Brain microvascular endothelial cell (primary cell): ENCODE measurements at regions not wholly inside any gene's neighbourhood (a gene's known extent, or its start where the extent isn't known, plus 50 kb on each side); places are given as distances from the start of the nearest gene placed in this dataset.
"Not testable (repeated sequence)": the region's sequence is repeated elsewhere in the genome, so short reads cannot be mapped to it uniquely, and the experiment has no call there.

Experiments
- DNase-seq: peaks from one replicate; pipeline ENCODE4 v3.0.0-alpha.2; 2020
- H3K27ac ChIP-seq: fragments of 250-450 bp; sonication (Bioruptor Pico); 2 replicates; pipeline ENCODE4 v1.5.1; 2020; ENCODE audit warnings: mild to moderate bottlenecking, moderate library complexity
- H3K27me3 ChIP-seq: fragments of 250-450 bp; sonication (Bioruptor Pico); replicated peaks from 2 replicates; pipeline ENCODE4 v1.5.1; 2020; ENCODE audit warnings: mild to moderate bottlenecking
- H3K36me3 ChIP-seq: fragments of 250-450 bp; sonication (Bioruptor Pico); replicated peaks from 2 replicates; pipeline ENCODE4 v1.5.1; 2020; ENCODE audit warnings: mild to moderate bottlenecking
- H3K4me3 ChIP-seq: 2 replicates; pipeline ENCODE4 v1.5.1; 2011; ENCODE audit warnings: low read depth, mild to moderate bottlenecking, control low read depth, low read length, moderate library complexity
- in situ Hi-C: cut with HindIII; loops from 2 replicates; pipeline ENCODE4 v1.10.0; 2017; ENCODE audit warnings: low sequenced_read_pairs, low pct_ligation_motif_present
- TF ChIP-seq, protein P1 (sequence below): IDR thresholded peaks from 2 replicates; pipeline ENCODE4 v1.5.1; 2011; ENCODE audit warnings: low read depth, mild to moderate bottlenecking, moderate library complexity, low read length, control low read depth, inconsistent platforms; ENCODE audit errors: missing control alignments

GRCh38 chr13:87333599-87333998, 337.6 kb upstream of the SLITRK5 start:
- TF ChIP-seq, protein P1, sequence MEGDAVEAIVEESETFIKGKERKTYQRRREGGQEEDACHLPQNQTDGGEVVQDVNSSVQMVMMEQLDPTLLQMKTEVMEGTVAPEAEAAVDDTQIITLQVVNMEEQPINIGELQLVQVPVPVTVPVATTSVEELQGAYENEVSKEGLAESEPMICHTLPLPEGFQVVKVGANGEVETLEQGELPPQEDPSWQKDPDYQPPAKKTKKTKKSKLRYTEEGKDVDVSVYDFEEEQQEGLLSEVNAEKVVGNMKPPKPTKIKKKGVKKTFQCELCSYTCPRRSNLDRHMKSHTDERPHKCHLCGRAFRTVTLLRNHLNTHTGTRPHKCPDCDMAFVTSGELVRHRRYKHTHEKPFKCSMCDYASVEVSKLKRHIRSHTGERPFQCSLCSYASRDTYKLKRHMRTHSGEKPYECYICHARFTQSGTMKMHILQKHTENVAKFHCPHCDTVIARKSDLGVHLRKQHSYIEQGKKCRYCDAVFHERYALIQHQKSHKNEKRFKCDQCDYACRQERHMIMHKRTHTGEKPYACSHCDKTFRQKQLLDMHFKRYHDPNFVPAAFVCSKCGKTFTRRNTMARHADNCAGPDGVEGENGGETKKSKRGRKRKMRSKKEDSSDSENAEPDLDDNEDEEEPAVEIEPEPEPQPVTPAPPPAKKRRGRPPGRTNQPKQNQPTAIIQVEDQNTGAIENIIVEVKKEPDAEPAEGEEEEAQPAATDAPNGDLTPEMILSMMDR = no peak

DNA sequence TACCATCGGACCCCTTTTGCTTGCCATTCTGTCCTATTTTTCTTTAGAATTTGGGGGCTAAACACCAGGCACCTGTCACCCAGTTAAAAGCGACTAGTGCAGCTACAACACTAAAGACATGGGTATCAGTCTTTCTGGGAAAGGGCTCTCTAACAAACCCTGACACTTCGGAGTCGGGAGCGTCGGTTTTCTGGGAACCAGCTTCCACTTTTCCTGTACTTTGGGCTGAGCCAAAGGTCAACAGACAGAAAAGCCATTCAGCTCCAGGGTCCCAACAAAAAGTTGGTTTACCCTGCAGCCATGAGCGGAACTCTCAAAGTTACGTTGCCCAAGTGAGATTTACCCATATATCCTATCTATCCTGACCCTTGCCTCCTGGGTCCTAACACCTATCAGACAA, 337.0 kb upstream of the SLITRK5 start:
- Histone ChIP-seq H3K36me3 (no peaks in the 10 kb centered on the region), H3K27me3 (no peaks in the 10 kb centered on the region), H3K4me3 (no peak overlapping the region), H3K27ac (no peak overlapping the region)
- DNase-seq = no peak
- in situ Hi-C loops = no loop called here
- TF ChIP-seq, protein P1 = no peak

More at GRCh38 chr13:87333599-87333998, 337.6 kb upstream of the SLITRK5 start:
- Histone ChIP-seq H3K27ac (no peak overlapping the region), H3K27me3 (no peaks in the 10 kb centered on the region), H3K4me3 (no peak overlapping the region), H3K36me3 (no peaks in the 10 kb centered on the region)
- in situ Hi-C loops = no loop called here
- no peak for DNase-seq

GRCh38 chr13:87336346-87336889, 334.8 kb upstream of the SLITRK5 start:
- H3K36me3 ChIP-seq, in situ Hi-C loops, H3K27ac ChIP-seq, H3K4me3 ChIP-seq, DNase-seq, H3K27me3 ChIP-seq: not testable (repeated sequence)

GRCh38 chr13:87344176-87344575, 327.0 kb upstream of the SLITRK5 start:
- no peak overlapping the region for H3K27ac ChIP-seq
- H3K4me3 ChIP-seq = no peak overlapping the region
- in situ Hi-C loops = no loop called here
- H3K27me3 ChIP-seq = no peaks in the 10 kb centered on the region
- H3K36me3 ChIP-seq = no peaks in the 10 kb centered on the region
- DNase-seq = no peak
- TF ChIP-seq, protein P1 = no peak

DNA sequence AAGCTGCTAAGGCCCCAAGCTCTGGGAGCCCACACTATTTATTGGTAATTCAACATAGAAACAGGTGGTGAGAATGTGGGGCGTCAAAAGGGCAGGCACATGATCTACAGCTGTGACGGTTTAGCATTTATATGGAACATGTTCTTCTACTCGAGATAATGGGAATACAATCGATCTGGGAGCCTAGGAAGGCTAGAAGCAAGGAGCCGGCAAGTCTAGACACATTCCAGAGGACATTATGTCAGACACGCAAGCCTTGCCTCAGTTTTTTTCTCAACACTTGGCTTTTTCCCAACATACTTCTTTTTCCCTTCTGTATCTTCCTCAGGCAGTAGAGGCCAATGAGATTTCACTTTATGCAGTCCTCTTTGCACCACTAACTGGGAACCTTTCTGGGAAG, 315.7 kb upstream of the SLITRK5 start:
- TF ChIP-seq, protein P1 = no peak
- no peak overlapping the region for H3K4me3 ChIP-seq
- no peak for DNase-seq
- H3K36me3 ChIP-seq = no peaks in the 10 kb centered on the region
- no peak overlapping the region for H3K27ac ChIP-seq
- no peaks in the 10 kb centered on the region for H3K27me3 ChIP-seq
- in situ Hi-C loops = no loop called here

DNA sequence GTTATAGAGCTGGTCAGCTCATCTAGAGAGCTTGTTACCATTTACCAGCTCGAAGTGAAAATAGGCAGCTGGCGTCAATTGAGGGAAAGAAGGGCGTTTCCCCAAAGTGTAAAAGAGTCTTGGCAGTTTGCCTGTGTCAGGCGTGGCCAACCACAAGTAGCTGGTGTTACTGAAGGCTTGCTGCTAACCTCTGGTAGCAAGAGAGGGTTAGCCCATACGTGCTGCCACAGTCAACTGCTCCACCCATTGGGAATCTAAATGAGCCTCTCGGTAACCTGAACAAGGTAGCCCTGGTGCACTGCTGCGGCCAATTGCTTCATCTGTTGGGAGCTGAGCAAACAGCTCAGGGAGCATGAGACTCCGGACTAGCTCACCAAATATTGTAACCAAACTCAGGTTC, 314.9 kb upstream of the SLITRK5 start:
- no peak overlapping the region for H3K4me3 ChIP-seq
- in situ Hi-C loops = no loop called here
- no peak for DNase-seq
- no peaks in the 10 kb centered on the region for H3K36me3 ChIP-seq
- no peaks in the 10 kb centered on the region for H3K27me3 ChIP-seq
- H3K27ac ChIP-seq = no peak overlapping the region
- TF ChIP-seq, protein P1 = no peak
